ENCODE measurements at regions not wholly inside any gene's neighbourhood (a gene's known extent, or its start where the extent isn't known, plus 50 kb on each side); places are given as distances from the start of the nearest gene placed in this dataset.

- TF ChIP-seq EZH2phosphoT487 (IDR thresholded peaks at IDR 0.05; ENCODE audit: low read depth) (no peak), CTCF (IDR thresholded peaks at IDR 0.05; ENCODE audit: low read depth, low read length) (no peak)
- Histone ChIP-seq H3K4me3 (ENCODE audit: low read length) (no peak overlapping the region), H3K79me2 (ENCODE audit: low read length) (no peaks in the 10 kb centered on the region), H3K36me3 (replicated peaks; ENCODE audit: low read depth, low read length) (no peaks in the 10 kb centered on the region), H3K4me1 (ENCODE audit: low read length) (peaks cover 11% of the 10 kb centered on the region), H2AFZ (ENCODE audit: low read depth, low read length) (no peak overlapping the region), H3K4me2 (ENCODE audit: low read length) (0 out of 2 replicates have a peak overlapping the region, but pooled peaks have one; percentile 18), H3K9me3 (ENCODE audit: insufficient read depth, low read length) (no peaks in the 10 kb centered on the region), H3K27me3 (ENCODE audit: low read depth, low read length) (no peaks in the 10 kb centered on the region), H4K20me1 (ENCODE audit: insufficient read depth, low read length) (no peaks in the 10 kb centered on the region), H3K9ac (ENCODE audit: low read length) (no peak overlapping the region), H3K27ac (ENCODE audit: low read length) (peak overlapping the region; percentile 41; the same call in 1 of the 2 replicates)
Measured at GRCh38 chr10:75335983-75336382, 65.6 kb downstream of the ZNF503 start.

GRCh38 chr10:75335191-75335590 is 66.4 kb downstream of the ZNF503 start:
- Histone ChIP-seq H3K9me3 (ENCODE audit: insufficient read depth, low read length) (no peaks in the 10 kb centered on the region), H3K36me3 (replicated peaks; ENCODE audit: low read depth, low read length) (no peaks in the 10 kb centered on the region), H2AFZ (ENCODE audit: low read depth, low read length) (no peak overlapping the region), H4K20me1 (ENCODE audit: insufficient read depth, low read length) (no peaks in the 10 kb centered on the region), H3K4me1 (ENCODE audit: low read length) (peaks cover 11% of the 10 kb centered on the region), H3K9ac (ENCODE audit: low read length) (no peak overlapping the region), H3K27ac (ENCODE audit: low read length) (no peak overlapping the region), H3K79me2 (ENCODE audit: low read length) (no peaks in the 10 kb centered on the region), H3K4me3 (ENCODE audit: low read length) (no peak overlapping the region), H3K27me3 (ENCODE audit: low read depth, low read length) (no peaks in the 10 kb centered on the region), H3K4me2 (ENCODE audit: low read length) (no peak overlapping the region)
- TF ChIP-seq EZH2phosphoT487 (IDR thresholded peaks at IDR 0.05; ENCODE audit: low read depth) (no peak), CTCF (IDR thresholded peaks at IDR 0.05; ENCODE audit: low read depth, low read length) (no peak)

- Histone ChIP-seq H3K4me2 (ENCODE audit: low read length) (no peak overlapping the region), H3K27ac (ENCODE audit: low read length) (no peak overlapping the region), H3K27me3 (ENCODE audit: low read depth, low read length) (no peaks in the 10 kb centered on the region), H3K9ac (ENCODE audit: low read length) (no peak overlapping the region), H3K4me1 (ENCODE audit: low read length) (peaks cover 11% of the 10 kb centered on the region), H4K20me1 (ENCODE audit: insufficient read depth, low read length) (no peaks in the 10 kb centered on the region), H3K4me3 (ENCODE audit: low read length) (no peak overlapping the region), H3K79me2 (ENCODE audit: low read length) (no peaks in the 10 kb centered on the region), H3K36me3 (replicated peaks; ENCODE audit: low read depth, low read length) (no peaks in the 10 kb centered on the region), H3K9me3 (ENCODE audit: insufficient read depth, low read length) (no peaks in the 10 kb centered on the region), H2AFZ (ENCODE audit: low read depth, low read length) (no peak overlapping the region)
- no peak for TF ChIP-seq CTCF (IDR thresholded peaks at IDR 0.05; ENCODE audit: low read depth, low read length)
- TF ChIP-seq EZH2phosphoT487 (IDR thresholded peaks at IDR 0.05; ENCODE audit: low read depth): no peak
Measured at GRCh38 chr10:75334720-75335119, 66.8 kb downstream of the ZNF503 start.

- Histone ChIP-seq H3K27me3 (ENCODE audit: low read depth, low read length) (no peaks in the 10 kb centered on the region), H3K9ac (ENCODE audit: low read length) (no peak overlapping the region), H3K79me2 (ENCODE audit: low read length) (no peaks in the 10 kb centered on the region), H3K4me1 (ENCODE audit: low read length) (peaks cover 11% of the 10 kb centered on the region), H2AFZ (ENCODE audit: low read depth, low read length) (no peak overlapping the region), H3K27ac (ENCODE audit: low read length) (no peak overlapping the region), H3K4me2 (ENCODE audit: low read length) (no peak overlapping the region), H3K9me3 (ENCODE audit: insufficient read depth, low read length) (no peaks in the 10 kb centered on the region), H3K36me3 (replicated peaks; ENCODE audit: low read depth, low read length) (no peaks in the 10 kb centered on the region), H4K20me1 (ENCODE audit: insufficient read depth, low read length) (no peaks in the 10 kb centered on the region), H3K4me3 (ENCODE audit: low read length) (no peak overlapping the region)
- TF ChIP-seq CTCF (IDR thresholded peaks at IDR 0.05; ENCODE audit: low read depth, low read length) (no peak), EZH2phosphoT487 (IDR thresholded peaks at IDR 0.05; ENCODE audit: low read depth) (no peak)
Measured at GRCh38 chr10:75332081-75332480, 69.5 kb downstream of the ZNF503 start.

Measured in OCI-LY3 (cell line).